ENCODE measurements at regions not wholly inside any gene's neighbourhood (a gene's known extent, or its start where the extent isn't known, plus 50 kb on each side); places are given as distances from the start of the nearest gene placed in this dataset.

DNA sequence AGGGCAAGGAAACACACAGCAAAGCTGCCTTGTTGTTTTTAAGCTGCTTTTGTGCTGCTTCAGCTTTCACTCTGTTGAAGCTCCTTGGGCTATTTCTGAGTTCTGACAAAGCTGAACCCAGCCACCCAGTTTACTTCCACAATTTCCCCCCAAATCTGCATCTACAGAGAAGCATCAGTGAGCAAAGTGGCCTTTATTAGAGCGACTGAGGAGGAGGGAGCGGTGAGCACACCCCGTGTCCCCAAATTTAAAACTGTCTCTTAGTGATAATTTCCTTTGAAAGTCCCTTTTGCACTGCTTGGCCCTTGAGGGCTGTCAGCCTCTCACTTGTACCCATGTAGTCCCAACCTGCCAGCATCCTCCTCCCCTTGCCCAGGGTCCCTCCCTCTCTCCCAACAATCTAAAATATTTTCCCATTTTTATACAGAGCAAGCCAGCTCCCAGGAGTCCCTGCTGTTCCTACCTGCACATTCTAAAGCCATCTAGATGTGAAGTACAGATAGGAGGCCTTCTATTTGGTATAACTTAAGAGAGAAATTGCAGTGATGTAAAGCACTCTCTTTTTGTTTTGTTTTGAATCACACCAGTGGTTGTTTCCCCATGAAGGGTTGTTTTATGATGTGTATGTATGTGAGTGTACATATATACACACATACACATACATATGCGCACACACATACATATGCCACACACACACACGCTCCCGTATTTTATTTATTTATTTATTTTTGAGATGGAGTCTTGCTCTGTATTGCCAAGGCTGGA lies 313.5 kb downstream of the TLE4 start:
- no peak for DNase-seq

DNA sequence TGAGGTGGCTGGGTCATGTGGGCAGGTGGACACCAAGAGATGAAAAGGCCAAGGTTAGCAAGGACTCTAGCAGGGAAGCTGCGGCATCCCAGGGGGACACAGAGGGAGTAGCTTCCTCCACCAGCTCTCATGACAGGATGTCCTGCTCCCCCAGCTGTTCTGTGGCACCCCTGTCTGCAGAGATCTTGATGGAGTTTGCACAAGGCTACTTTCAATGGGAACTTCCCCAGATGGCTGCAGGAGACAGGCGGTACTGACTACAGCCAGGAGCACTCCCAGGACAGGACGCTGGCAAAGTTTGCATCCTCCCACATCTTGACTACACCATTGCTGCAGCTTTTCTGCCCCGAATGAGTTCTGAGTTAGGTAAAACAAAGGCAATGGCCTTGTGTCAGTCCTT lies 312.8 kb downstream of the TLE4 start:
- no peak for DNase-seq

DNA sequence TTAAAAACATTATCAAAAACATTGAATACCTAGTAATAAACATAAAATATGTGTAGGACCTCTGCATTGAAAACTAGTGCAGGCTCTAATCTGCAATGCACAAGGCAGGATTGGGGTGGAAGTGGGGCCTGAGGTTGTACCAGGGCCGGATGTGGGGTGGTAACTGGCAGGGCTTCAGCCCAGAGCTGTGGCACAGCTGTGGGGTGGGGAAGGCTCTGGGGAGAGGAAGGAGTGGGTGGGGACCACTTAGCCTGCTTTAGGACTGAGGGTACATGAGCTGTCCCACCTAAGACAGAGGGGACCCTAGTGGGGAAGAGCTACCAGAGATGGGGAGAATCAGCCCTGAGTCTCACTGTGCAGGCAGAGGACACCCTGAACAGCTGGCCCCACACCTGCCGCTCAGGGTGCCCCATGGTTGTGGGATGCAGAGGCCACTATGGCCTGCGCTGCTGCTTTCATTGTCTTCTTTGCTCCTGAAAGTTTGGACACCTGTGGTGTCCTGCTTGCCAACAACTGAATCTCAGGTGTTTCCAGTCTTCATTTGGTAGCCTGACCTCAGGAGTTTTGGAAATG lies 311.4 kb downstream of the TLE4 start:
- peak; percentile 6 to 10 for DNase-seq

DNA sequence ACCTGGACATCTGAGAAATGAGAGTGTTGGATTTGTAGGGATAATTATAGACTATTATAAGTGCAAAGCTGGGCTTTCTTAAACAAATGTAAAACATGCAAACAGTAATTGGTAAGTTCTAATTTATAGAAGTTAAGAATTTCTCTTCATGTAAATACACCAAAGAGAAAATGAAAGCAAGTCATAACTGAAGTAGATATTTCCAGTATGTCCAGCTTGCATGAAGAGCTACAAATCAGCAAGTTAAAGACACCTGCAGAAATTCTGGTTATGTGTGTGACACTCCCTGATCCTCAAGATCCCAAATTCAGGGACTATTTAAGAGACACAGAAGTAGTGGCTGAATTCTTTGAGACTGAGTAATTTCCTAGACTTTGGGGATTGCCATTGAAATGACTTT lies 308.9 kb downstream of the TLE4 start:
- no peak for DNase-seq

- no peak for DNase-seq
These were observed 306.3 kb downstream of the TLE4 start for GRCh38 chr9:79877943-79878602.

GRCh38 chr9:79868567-79869189 lies 296.9 kb downstream of the TLE4 start:
- no peak for DNase-seq

DNA sequence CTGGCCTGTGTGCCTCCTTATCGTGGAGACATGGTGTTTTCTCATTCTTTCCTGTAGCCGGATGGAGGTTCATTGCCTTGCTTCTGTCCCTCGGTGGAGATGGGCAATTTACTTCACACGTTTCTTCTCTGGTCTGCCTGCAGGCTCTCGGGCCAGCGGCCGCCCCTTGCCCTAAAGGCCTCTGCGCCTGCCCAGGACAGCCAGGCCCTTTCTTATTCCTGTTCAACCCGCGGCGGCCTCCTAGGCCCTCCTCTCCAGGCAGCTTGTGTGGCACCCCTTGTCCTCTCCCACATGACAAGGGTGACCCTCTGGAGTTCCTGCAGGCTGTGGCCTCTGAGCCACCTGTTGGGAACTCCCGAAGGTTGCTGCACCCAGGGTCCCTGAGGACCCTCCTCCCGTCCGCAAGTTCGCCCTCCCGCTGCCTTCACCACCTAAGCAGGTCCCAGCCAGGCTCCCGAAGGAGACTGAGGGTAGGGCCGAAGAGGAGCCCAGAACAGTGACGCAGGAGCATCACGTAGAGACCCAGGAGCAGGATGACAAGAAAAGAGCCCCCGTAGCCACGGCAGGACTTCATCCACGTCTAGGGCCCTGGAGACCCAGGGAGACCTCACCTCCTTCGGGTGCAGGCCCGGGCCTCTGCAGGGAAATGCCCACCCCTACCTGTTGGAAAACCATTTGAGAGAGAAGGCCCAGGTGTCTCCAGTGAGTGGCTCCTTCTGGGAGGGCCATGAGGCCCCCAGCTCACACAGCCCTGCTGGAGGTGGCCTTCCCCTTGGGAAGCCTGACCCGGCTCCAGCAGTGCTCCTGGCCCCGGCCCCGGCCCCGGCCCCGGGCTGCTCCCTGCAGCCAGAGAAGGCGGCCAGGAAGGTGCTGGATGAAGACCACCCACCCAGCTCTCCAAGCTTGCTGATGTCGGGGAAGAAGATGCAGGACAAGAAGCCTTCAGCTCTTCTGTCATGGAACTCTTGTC lies 291.4 kb downstream of the TLE4 start:
- DNase-seq = no peak

GRCh38 chr9:79858508-79858907 lies 286.7 kb downstream of the TLE4 start:
- DNase-seq = no peak

GRCh38 chr9:79857188-79857587 lies 285.4 kb downstream of the TLE4 start:
- DNase-seq = no peak

- no peak for DNase-seq
These were observed 275.3 kb downstream of the TLE4 start for GRCh38 chr9:79847074-79847473.

GRCh38 chr9:79829566-79830302 lies 258.0 kb downstream of the TLE4 start:
- DNase-seq = no peak

DNA sequence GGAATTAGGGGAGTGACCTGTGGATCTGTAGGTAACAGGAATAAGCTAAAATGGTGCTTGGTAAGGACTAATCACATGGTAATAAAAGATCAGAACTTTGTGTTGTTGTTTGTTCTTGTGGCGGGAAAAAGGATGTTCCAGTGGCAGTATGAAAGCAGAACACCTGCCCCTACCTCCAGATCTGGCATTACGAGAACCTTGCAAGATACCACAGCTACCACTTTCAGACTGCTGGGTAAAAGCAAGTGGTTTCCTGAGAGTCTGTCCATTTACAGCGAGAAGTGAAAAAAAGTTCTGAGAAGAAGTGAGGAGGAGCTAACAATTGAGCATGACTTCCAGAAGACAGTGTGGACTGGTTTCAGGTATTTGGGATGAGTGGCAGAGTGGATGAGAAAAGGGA lies 252.5 kb downstream of the TLE4 start:
- DNase-seq = no peak

DNA sequence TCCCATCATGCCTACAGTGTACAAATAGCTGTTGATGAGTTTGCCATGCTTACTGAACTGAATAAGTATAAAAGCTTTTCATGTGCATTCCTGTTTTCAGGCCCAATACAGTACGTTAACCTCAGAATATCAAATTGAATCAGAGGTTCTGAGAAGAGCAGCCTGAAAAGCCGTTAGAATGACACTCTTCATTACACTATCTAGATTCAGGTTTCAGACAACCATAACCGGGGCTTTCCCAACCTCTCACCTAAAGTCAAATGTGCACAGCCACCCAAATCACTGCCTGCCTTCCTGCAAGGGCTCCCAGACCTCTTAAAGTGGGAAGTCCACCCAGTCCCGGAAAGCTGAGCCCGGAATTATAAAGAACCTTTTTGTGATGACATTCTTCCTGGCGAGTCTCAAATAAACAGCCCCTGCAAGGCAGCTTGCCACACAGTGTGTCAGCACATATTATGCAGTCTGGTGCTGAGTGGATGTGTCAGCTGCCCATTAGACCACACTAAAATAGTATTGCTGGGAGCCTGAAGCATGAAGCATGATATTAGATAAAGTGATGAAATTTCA lies 245.8 kb downstream of the TLE4 start:
- DNase-seq = no peak

DNA sequence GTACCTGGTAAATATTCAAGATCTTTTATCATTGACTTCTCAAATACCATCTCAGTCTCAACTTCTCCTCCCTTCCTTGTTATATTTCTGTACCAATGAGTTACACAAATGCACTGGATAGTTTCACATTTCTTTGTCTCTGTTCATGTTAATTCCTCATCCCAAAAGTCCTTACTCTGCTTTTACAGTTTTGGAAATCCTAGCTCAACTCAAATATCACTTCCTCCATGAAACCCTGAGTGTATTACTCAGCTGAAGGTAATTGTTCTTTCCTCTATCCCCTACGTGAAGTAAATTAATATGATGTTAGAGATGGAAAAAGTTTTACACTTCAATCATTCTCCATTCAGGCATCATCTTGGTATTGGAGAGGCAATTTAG lies 241.5 kb downstream of the TLE4 start:
- no peak for DNase-seq

- no peak for DNase-seq
These were observed 240.9 kb downstream of the TLE4 start for GRCh38 chr9:79812507-79813257.

DNA sequence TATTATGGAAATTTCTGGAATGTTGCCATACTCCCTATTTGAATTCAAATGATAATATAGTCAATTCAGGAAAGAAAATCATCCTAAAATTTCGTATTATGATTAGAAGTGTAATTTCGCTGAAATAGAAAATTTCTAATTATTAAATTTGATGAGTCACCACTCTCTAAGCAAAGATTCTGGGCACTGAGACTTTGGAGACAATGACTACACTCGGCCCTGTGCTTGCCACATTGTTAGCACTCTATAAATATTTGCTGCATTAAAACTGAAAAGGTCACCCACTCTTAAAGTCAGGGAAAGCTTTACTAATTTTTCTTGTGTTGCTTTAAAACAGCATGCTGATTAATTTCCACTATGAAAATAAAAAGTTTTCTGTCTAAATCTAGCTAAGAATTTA lies 240.3 kb downstream of the TLE4 start:
- no peak for DNase-seq

DNA sequence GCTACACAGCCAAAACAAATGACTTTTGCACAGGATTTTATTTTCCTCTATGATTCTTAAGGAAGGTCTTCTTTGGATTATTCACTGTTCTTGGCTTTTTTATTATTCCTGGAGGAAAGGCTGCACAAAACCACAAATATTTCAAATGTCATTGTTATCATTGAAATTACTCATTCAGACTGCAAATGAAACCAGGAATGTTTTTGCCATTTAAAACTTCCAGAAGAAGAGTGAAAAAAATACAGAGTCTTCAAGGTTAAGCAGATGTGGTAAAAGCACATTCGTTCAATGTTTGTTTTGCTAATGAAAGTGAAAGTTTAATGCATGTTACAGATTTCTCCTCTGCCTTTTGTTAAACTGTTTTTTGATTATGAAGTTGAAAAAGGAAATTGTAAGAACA lies 238.2 kb downstream of the TLE4 start:
- no peak for DNase-seq

DNA sequence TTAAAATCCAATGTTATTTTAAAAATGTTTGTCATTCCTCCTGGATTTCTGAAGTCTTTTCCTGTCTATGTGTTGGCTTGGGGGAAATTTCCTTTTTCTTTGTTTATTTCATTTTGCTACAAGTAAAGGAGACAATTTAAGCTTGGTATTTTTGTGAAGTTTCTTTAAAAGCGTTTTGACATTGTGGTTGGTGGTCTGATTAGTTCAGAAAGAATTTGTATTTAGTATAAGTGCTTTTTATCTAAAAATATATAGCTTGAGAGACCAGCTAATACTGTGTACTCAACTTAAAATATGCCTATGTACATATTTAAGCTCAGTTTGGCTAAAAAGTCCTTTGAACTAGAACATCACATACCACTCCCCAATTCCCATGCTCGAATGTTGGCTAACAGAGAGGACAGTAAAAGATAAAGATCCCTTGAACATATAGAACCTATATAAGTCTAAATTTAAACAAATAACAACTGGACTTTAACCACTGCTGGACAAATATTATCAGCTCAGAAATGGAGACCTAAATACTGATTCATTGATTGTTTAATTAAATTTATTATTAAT lies 237.6 kb downstream of the TLE4 start:
- no peak for DNase-seq

- DNase-seq = no peak
These were observed 236.2 kb downstream of the TLE4 start for GRCh38 chr9:79807971-79808370.

GRCh38 chr9:79806086-79806485 lies 234.3 kb downstream of the TLE4 start:
- no peak for DNase-seq

- no peak for DNase-seq
These were observed 229.7 kb downstream of the TLE4 start for GRCh38 chr9:79801459-79801858.

All from activated CD4-positive, alpha-beta T cell treated with anti-CD3 and anti-CD28 coated beads, Interleukin-2, amount 50 U/mL, for 4 hours (primary cell).